Heart left ventricle (tissue), 16 donors: ENCODE measurements at regions not wholly inside any gene's neighbourhood (a gene's known extent, or its start where the extent isn't known, plus 50 kb on each side); places are given as distances from the start of the nearest gene placed in this dataset.

Source experiments
- ATAC-seq, 4 donors: fragments of 200-7000 bp; cut with Tn5 transposase; one replicate each; pipeline ENCODE4 v1.9.1; 2020 to 2022; ENCODE audit warnings: moderate library complexity in 4 of 4, mild to moderate bottlenecking in 3 of 4, moderate number of reproducible peaks in 1 of 4
- DNase-seq, 5 donors: peaks; one replicate each; pipeline ENCODE4 v3.0.0-alpha.2; 2020
- H3K27ac ChIP-seq, 12 donors: fragments of 200-600 bp; sonication (generic) in 4 of 12; one replicate each; pipeline versions ENCODE4 v1.5.0 to v1.8.0; 2016 to 2022; ENCODE audit warnings: mild to moderate bottlenecking in 2 of 12
- H3K27me3 ChIP-seq, 9 donors: fragments of 200-600 bp; sonication (generic) in 2 of 9; one replicate each; pipeline versions ENCODE4 v1.5.1 to v1.8.0; 2016 to 2022; ENCODE audit warnings: mild to moderate bottlenecking in 3 of 9
- H3K36me3 ChIP-seq, 9 donors: fragments of 200-600 bp; sonication (generic) in 2 of 9; one replicate each; pipeline versions ENCODE4 v1.5.0 to v1.8.0; 2018 to 2022; ENCODE audit warnings: mild to moderate bottlenecking in 2 of 9
- H3K4me1 ChIP-seq, 12 donors: fragments of 200-600 bp; sonication (generic) in 4 of 12; one replicate each; pipeline versions ENCODE4 v1.5.0 to v1.8.0; 2016 to 2022; ENCODE audit warnings: mild to moderate bottlenecking in 3 of 12
- H3K4me3 ChIP-seq, 12 donors: fragments of 200-600 bp; sonication (generic) in 4 of 12; one replicate each; pipeline versions ENCODE4 v1.5.0 to v1.8.0; 2017 to 2022; ENCODE audit warnings: mild to moderate bottlenecking in 9 of 12, moderate library complexity in 4 of 12
- H3K9me3 ChIP-seq, 12 donors: fragments of 200-600 bp; sonication (generic) in 4 of 12; one replicate each; pipeline versions ENCODE4 v1.5.0 to v1.8.0; 2016 to 2022; ENCODE audit warnings: mild to moderate bottlenecking in 1 of 12
- POLR2A ChIP-seq, 2 donors: fragments of 450-650 bp; IDR thresholded peaks; one replicate each; pipeline ENCODE4 v1.6.1; 2017; ENCODE audit warnings: antibody characterized with exemption in 2 of 2, mild to moderate bottlenecking in 2 of 2, moderate library complexity in 2 of 2
- WGBS, 4 donors: extraction: QIAGEN DNeasy Blood & Tissue Kit in 2 of 4; methylation state at CpG; one replicate each; pipeline versions ENCODE4 v1.1.5 to v1.1.7; 2013 to 2018; 5-methylcytosine and 5-hydroxymethylcytosine counted together
- intact Hi-C, 10 donors: fragments of 100-400 bp; cut with DNase I; formaldehyde crosslinking; loops; one replicate each; pipeline versions ENCODE4 v1.11.1 to v1.14.2; 2022
- TF ChIP-seq, protein P1 (sequence below), 12 donors: fragments of 200-600 bp; sonication (generic) in 4 of 12; IDR thresholded peaks; one replicate each; pipeline versions ENCODE4 v1.5.0 to v1.8.0; 2018 to 2022; ENCODE audit warnings: antibody characterized with exemption in 12 of 12, mild to moderate bottlenecking in 5 of 12
- donor health status: ischemic (EF 13 %, LVEDD 7.1; RV severe dilation, severe dysfunction).
- donor health status: healthy with polysubstance abuse.
- donor health status: DM: no; HTN: yes; CAD: no.
- donor health status: DM: no; HTN: no; CAD: no.
- donor health status: ischemic (EF 25% LVEDD 6.9; RV normal size, moderate dysfunction).
- donor health status: ischemic (EF 25% LVEDD 5.7; RV mildly dilated, moderate dysfunction).
- donor health status: healthy.
- donor health status: DM: yes; HTN: yes; CAD: no.
- donor health status: ischemic (EF 35%, LVEDD 5.7; RV mildly dilated, moderate dysfunction).
- donor health status: nonischemic (EF 11% LVEDD 7.7; RV severe dilation, severe dysfunction).
- donor health status: DM: yes; HTN: yes; CAD: no.
- donor health status: PGD.
- donor health status: ischemic (EF 29% LVEDD 5.4; RV normal size, mild dysfunction).
- donor health status: nonischemic (EF 23%, LVEDD 6.1; RV moderate dilation, normal function).

DNA sequence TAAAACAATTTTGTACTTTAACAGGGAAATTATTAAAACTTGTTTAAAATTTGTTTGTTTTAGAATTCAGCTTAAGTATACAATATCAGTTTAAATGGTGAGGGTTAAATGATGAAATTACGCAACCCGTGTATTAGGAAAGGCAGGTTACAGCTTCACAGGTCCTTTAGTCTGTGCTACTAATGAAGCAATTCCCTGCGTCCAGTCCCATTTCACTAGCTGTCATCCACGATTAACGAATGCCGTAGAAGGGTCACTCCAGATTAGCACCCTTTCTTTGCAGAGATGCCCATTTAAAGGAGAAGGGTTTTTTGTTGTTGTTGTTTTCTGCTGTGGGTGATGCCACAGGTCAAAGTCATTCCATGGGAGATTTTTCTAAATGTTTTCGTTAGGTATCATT lies 457.6 kb upstream of the SLC10A2 start:
- intact Hi-C loops = no loop called here
- TF ChIP-seq, protein P1, sequence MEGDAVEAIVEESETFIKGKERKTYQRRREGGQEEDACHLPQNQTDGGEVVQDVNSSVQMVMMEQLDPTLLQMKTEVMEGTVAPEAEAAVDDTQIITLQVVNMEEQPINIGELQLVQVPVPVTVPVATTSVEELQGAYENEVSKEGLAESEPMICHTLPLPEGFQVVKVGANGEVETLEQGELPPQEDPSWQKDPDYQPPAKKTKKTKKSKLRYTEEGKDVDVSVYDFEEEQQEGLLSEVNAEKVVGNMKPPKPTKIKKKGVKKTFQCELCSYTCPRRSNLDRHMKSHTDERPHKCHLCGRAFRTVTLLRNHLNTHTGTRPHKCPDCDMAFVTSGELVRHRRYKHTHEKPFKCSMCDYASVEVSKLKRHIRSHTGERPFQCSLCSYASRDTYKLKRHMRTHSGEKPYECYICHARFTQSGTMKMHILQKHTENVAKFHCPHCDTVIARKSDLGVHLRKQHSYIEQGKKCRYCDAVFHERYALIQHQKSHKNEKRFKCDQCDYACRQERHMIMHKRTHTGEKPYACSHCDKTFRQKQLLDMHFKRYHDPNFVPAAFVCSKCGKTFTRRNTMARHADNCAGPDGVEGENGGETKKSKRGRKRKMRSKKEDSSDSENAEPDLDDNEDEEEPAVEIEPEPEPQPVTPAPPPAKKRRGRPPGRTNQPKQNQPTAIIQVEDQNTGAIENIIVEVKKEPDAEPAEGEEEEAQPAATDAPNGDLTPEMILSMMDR (IDR thresholded peaks at IDR 0.05) = no peak
- no peak for TF ChIP-seq POLR2A (IDR thresholded peaks at IDR 0.05)
- H3K4me1 ChIP-seq = no peaks in the 10 kb centered on the region
- WGBS, 4 donors = 84 to 90% (median 87%) methylated on average over 7 of the region's 7 CpGs
- H3K36me3 ChIP-seq = no peaks in the 10 kb centered on the region
- no peaks in the 10 kb centered on the region for H3K27me3 ChIP-seq
- DNase-seq (no peak), ATAC-seq (no peak)
- H3K4me3 ChIP-seq = no peak overlapping the region
- no peak overlapping the region for H3K27ac ChIP-seq
- H3K9me3 ChIP-seq = no peaks in the 10 kb centered on the region

DNA sequence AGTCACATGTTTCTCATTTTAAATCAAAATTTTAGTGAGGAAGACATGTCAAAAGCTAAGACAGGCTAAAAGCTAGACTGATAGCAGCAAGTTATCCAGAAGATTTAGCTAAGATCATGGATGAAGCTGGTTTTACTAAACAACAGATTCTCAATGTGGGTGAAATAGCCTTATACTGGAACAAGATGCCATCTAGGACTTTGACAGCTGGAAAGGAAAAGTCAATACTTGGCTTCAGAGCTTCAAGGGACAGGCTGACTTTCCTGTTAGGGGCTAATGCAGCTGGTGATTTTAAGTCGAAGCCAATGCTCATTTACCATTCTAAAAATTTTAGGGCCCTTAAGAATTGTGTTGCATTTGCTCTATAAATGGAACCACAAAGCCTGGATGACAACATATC lies 455.3 kb upstream of the SLC10A2 start:
- ATAC-seq = no peak
- Histone ChIP-seq H3K4me3 (no peak overlapping the region), H3K27me3 (no peaks in the 10 kb centered on the region), H3K9me3 (no peaks in the 10 kb centered on the region), H3K4me1 (no peaks in the 10 kb centered on the region), H3K36me3 (no peaks in the 10 kb centered on the region), H3K27ac (no peak overlapping the region)
- DNase-seq = no peak
- TF ChIP-seq, protein P1 (IDR thresholded peaks at IDR 0.05) = no peak
- no peak for TF ChIP-seq POLR2A (IDR thresholded peaks at IDR 0.05)
- 70 to 82% (median 76%) methylated on average over 1 of the region's 1 CpG for WGBS, 4 donors
- intact Hi-C loops = no loop called here

DNA sequence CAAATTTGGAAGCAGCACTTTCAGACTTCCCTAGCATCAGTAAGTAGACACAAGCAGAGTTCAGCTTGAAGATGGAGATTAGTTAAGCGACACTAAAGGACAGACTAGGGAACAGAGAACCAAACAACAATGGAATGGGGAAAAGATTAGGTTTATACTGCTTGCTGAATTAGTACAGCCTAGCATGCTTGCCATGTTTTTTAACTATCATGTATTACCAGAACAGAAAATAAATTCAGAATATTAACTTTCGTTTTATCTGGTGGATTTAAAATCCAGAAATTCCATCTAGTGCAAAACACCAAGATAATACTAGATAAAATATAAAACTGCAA lies 451.5 kb upstream of the SLC10A2 start:
- WGBS, 4 donors = 62 to 69% (median 66%) methylated on average over 2 of the region's 2 CpGs

DNA sequence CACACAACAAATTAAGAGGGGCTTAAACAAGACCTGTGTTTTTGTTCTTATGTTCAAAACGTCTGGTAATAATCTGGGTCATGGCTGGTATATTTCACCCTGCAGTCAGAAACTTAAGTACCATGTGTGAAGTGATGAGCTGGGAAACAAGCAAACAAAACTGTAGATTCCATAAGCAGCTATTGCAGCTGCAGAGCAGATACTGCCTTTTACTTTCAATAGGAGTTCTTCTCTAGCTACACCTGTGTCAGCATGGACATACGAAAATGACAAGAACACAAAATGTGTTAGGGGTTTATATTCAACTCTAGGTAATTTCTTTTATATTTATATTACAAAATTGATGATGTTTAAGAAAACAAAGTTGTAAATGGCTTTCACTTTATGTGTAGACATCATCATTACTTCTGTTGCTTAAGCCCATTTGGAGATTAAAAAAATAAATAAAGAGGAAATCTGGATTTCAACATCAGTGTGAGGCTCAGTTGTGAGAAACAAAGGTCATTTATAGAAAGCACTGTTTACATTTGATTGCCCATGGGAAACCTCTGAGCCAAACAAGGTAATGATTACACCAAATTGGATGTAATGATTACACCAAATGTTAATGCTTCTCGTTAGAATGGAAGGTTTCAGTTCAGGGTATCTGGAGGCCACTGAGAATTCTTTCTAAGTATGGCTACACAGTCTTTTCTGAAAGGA lies 451.0 kb upstream of the SLC10A2 start:
- Histone ChIP-seq H3K36me3 (no peaks in the 10 kb centered on the region), H3K4me1 (no peaks in the 10 kb centered on the region), H3K27ac (no peak overlapping the region), H3K4me3 (no peak overlapping the region), H3K9me3 (no peaks in the 10 kb centered on the region), H3K27me3 (no peaks in the 10 kb centered on the region)
- DNase-seq = no peak
- ATAC-seq = no peak
- intact Hi-C loops = no loop called here
- TF ChIP-seq, protein P1 (IDR thresholded peaks at IDR 0.05) = no peak
- 48 to 59% (median 51%) methylated on average over 3 of the region's 3 CpGs for WGBS, 4 donors

More for the DNA sequence above, 451.5 kb upstream of the SLC10A2 start:
- DNase-seq = no peak
- Histone ChIP-seq H3K9me3 (no peaks in the 10 kb centered on the region), H3K27me3 (no peaks in the 10 kb centered on the region), H3K36me3 (no peaks in the 10 kb centered on the region), H3K4me3 (no peak overlapping the region), H3K4me1 (no peaks in the 10 kb centered on the region), H3K27ac (no peak overlapping the region)
- TF ChIP-seq, protein P1 (IDR thresholded peaks at IDR 0.05) = no peak
- TF ChIP-seq POLR2A (IDR thresholded peaks at IDR 0.05) = no peak
- ATAC-seq = no peak
- intact Hi-C loops = no loop called here
